ENCODE measurements at regions not wholly inside any gene's neighbourhood (a gene's known extent, or its start where the extent isn't known, plus 50 kb on each side); places are given as distances from the start of the nearest gene placed in this dataset.

- TF ChIP-seq, protein P1, sequence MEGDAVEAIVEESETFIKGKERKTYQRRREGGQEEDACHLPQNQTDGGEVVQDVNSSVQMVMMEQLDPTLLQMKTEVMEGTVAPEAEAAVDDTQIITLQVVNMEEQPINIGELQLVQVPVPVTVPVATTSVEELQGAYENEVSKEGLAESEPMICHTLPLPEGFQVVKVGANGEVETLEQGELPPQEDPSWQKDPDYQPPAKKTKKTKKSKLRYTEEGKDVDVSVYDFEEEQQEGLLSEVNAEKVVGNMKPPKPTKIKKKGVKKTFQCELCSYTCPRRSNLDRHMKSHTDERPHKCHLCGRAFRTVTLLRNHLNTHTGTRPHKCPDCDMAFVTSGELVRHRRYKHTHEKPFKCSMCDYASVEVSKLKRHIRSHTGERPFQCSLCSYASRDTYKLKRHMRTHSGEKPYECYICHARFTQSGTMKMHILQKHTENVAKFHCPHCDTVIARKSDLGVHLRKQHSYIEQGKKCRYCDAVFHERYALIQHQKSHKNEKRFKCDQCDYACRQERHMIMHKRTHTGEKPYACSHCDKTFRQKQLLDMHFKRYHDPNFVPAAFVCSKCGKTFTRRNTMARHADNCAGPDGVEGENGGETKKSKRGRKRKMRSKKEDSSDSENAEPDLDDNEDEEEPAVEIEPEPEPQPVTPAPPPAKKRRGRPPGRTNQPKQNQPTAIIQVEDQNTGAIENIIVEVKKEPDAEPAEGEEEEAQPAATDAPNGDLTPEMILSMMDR (conservative IDR thresholded peaks at IDR 0.05; ENCODE audit: low read depth in 2 of 2) = no peak
- TF ChIP-seq, protein P2, sequence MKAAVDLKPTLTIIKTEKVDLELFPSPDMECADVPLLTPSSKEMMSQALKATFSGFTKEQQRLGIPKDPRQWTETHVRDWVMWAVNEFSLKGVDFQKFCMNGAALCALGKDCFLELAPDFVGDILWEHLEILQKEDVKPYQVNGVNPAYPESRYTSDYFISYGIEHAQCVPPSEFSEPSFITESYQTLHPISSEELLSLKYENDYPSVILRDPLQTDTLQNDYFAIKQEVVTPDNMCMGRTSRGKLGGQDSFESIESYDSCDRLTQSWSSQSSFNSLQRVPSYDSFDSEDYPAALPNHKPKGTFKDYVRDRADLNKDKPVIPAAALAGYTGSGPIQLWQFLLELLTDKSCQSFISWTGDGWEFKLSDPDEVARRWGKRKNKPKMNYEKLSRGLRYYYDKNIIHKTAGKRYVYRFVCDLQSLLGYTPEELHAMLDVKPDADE (IDR thresholded peaks at IDR 0.05) = no peak
- TF ChIP-seq EZH2phosphoT487 (IDR thresholded peaks at IDR 0.05; ENCODE audit: unreplicated experiment) (no peak), REST (IDR thresholded peaks at IDR 0.05; ENCODE audit: unreplicated experiment) (no peak), EZH2 (IDR thresholded peaks at IDR 0.05; ENCODE audit: low read depth, unreplicated experiment) (no peak), STAT1 (IDR thresholded peaks at IDR 0.05; ENCODE audit: unreplicated experiment) (no peak), POLR2AphosphoS5 (IDR thresholded peaks at IDR 0.05; ENCODE audit: low read depth) (no peak), JUNB (IDR thresholded peaks at IDR 0.05; ENCODE audit: unreplicated experiment) (no peak), ZNF331 (CRISPR knock-in tag; IDR thresholded peaks at IDR 0.05; ENCODE audit: low read depth) (no peak), ZNF114 (CRISPR knock-in tag; IDR thresholded peaks at IDR 0.05) (no peak), NANOG (IDR thresholded peaks at IDR 0.05; ENCODE audit: borderline replicate concordance) (no peak)
Observed at GRCh38 chr10:106500041-106500924, 664.2 kb downstream of the SORCS1 start.

Data from GM23338 (cell line).